Testis (tissue), 2 donors: ENCODE measurements at regions not wholly inside any gene's neighbourhood (a gene's known extent, or its start where the extent isn't known, plus 50 kb on each side); places are given as distances from the start of the nearest gene placed in this dataset.

Source experiments
- CTCF ChIP-seq, 3 experiments: fragments of 450-650 bp in 2 of 3; fragments of 200-600 bp in 1 of 3; sonication (generic) in 1 of 3; IDR thresholded peaks; one replicate each; pipeline ENCODE4 v1.5.1; 2016 to 2019; ENCODE audit warnings: antibody characterized with exemption in 3 of 3, mild to moderate bottlenecking in 2 of 3, moderate library complexity in 1 of 3
- POLR2A ChIP-seq: fragments of 450-650 bp; IDR thresholded peaks from one replicate; pipeline ENCODE4 v1.6.1; 2017; ENCODE audit warnings: antibody characterized with exemption, mild to moderate bottlenecking, moderate library complexity

- TF ChIP-seq CTCF (IDR thresholded peaks at IDR 0.05): no peak
- TF ChIP-seq POLR2A: no peak
Measured at GRCh38 chr5:106142116-106142515, 1528.6 kb downstream of the EFNA5 start.
